Choroid plexus epithelial cell (primary cell): ENCODE measurements at regions not wholly inside any gene's neighbourhood (a gene's known extent, or its start where the extent isn't known, plus 50 kb on each side); places are given as distances from the start of the nearest gene placed in this dataset.

Experiments
- DNase-seq: peaks from one replicate; pipeline ENCODE4 v3.0.0-alpha.2; 2010; ENCODE audit warnings: low read depth
- H3K4me3 ChIP-seq: 2 replicates; pipeline ENCODE4 v1.5.1; 2011; ENCODE audit warnings: low read depth, mild to moderate bottlenecking, control low read depth, low read length, moderate library complexity
- TF ChIP-seq, protein P1 (sequence below): conservative IDR thresholded peaks from 2 replicates; pipeline ENCODE4 v1.5.1; 2011; ENCODE audit warnings: low read depth, mild to moderate bottlenecking, control low read depth, inconsistent platforms, low read length, moderate library complexity

DNA sequence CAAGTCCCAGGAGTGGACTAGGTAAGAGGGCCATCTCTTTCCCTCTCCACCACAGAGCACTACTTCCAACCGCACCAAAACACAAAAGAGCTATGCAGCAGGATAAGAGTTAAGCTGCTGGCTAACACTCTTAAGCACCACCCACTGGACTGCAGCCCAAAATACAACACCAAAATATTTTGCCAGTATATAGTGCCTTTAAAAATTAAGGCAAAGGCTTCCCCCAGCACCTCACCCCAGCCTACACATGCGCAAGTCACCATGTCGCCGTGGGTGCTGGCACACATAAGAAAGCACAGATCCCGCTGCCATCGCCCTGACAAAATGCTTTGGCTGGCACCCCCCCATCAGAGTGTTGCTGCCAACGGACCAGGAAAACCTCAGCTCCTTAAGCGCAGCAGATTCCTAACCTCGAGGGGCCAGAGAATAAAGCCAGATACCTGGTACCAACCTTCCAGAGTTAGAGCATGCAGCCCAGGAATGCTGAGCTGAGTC, 608.3 kb downstream of the PCDH17 start:
- no peak overlapping the region for H3K4me3 ChIP-seq
- DNase-seq = no peak
- TF ChIP-seq, protein P1, sequence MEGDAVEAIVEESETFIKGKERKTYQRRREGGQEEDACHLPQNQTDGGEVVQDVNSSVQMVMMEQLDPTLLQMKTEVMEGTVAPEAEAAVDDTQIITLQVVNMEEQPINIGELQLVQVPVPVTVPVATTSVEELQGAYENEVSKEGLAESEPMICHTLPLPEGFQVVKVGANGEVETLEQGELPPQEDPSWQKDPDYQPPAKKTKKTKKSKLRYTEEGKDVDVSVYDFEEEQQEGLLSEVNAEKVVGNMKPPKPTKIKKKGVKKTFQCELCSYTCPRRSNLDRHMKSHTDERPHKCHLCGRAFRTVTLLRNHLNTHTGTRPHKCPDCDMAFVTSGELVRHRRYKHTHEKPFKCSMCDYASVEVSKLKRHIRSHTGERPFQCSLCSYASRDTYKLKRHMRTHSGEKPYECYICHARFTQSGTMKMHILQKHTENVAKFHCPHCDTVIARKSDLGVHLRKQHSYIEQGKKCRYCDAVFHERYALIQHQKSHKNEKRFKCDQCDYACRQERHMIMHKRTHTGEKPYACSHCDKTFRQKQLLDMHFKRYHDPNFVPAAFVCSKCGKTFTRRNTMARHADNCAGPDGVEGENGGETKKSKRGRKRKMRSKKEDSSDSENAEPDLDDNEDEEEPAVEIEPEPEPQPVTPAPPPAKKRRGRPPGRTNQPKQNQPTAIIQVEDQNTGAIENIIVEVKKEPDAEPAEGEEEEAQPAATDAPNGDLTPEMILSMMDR = no peak

DNA sequence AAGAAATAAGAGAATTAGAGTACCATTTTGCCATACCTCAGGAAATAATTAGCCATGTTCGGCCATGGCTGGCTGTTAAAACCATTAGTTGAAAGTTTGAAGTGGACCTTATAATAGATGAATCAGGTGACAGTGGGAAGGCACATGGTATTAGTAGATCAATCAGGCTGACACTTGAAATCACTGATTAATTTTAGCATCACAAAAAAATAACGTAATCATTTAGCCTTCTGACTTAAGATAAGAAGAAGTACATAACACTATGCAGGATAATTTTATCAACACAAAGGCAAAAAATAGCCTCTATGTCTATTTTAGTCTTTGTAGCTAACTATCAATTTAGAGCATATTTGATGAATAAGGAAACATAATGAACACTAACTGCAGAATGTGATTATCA, 615.5 kb downstream of the PCDH17 start:
- TF ChIP-seq, protein P1 = no peak
- no peak overlapping the region for H3K4me3 ChIP-seq
- no peak for DNase-seq

DNA sequence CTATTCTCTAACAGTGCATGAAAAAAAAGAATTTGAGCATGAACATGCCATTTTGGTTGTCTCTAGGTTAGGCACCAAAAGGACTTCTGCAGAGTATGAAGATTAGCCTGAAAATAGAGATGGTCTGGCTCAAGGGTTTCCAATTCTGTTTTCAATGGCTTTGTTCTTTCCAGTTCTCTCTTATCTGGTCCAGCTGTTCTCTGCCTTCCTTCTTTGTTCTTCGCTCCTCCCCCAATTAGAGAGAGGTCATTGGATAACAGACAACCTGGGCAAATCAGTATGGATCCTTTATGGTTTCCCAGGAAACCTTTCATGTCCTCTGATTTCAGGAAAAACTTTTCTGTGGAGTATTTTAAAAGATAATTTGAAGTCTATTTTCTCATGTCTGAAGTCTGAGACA, 623.4 kb downstream of the PCDH17 start:
- DNase-seq = no peak
- no peak overlapping the region for H3K4me3 ChIP-seq
- TF ChIP-seq, protein P1 = no peak

DNA sequence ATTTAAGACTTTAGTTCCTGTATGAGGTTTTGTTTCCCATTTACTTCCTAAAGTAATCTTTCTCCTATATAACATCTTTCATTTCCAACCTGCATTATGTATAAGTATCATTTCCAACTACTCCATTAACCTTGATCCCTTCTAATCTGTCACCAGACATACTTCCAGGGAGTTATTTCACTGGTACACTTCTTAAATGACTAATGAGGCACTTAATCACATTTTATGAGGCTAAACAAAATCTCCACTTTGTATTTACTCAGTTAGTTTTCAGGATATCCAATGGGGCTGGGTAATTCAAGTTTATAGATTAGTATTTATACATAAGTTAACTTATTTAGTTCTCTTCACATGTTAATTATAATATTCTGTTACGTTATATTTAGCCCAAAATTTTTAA, 634.7 kb downstream of the PCDH17 start:
- H3K4me3 ChIP-seq = no peak overlapping the region
- TF ChIP-seq, protein P1 = no peak
- no peak for DNase-seq

DNA sequence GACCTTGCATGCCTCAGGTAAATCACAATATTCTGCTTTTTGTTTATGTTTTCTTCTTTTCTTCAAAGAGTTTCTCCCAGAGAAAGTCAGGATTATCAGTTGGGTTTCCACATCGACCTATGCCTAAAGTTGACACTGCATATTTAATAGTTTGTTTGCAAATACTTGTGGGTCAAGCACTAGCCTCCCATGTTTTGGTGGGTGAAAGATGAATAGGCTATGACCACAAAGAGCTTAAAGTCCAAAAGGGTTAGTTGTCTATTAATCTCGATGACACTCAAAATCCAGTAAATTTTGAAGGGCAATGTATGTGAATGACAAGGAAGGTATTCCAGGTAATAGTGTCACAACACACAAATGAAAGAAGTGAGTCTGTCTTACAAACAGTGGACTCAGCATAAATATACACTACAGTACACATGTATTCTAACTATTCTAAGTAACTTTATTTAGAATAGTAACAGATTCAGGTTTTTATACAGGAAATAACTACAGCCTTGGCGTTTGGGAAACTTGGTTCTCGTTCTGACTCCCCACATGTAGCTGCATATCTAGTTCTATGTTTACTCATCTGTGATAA, 667.1 kb downstream of the PCDH17 start:
- TF ChIP-seq, protein P1 = no peak
- H3K4me3 ChIP-seq = no peak overlapping the region
- no peak for DNase-seq

DNA sequence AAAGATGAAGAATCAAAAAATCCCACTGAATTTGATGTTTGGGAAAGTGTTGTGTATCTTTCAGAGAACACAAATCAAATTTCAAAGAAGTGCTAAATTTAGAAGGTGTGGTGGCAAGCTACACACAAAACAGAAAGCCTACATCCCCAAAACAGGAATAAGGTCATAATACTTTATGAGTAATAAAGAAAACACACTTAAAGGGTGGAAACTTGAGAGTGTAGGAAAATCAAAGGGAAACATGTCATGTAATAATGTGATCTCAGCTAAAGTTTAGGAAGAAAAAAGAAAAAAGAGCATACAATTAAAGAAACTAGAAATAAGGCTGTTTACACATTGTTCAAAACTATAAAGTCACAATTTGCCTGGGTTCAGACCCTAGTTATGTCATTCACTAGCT, 668.7 kb downstream of the PCDH17 start:
- TF ChIP-seq, protein P1 = no peak
- H3K4me3 ChIP-seq = no peak overlapping the region
- no peak for DNase-seq

DNA sequence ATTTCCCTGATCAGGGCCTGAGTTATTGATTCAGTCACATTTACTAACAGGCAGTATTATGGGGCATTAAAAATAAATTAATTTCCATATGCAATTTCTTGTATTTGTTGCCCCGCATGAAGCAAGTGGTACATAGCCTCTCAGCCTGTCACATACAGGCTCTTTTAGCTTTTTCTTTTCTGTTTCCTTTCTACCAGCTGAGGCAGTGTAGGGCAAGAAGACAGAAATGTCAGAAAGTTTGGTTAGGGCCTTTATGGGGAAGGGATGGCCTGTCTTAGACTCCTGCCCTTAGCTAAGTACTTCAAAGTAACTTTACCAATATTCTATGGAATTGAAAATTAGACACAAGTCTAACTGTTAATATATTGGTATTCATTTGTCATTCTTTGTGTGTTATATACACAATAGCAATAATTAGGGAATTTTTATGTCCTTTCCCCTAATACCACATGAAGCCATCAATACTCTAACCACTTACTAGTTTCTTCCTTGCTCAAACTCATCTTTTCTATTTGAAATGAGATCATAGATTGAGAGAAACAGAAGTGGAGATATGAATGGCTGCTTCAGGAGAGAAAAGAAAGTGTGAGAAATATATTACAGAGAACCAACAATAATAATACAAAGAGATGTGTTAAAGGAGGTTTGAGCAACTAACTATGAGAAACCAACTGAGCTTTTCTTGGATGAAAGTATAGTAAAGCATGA, 669.6 kb downstream of the PCDH17 start:
- no peak for DNase-seq
- H3K4me3 ChIP-seq = no peak overlapping the region
- TF ChIP-seq, protein P1 = no peak
